Stomach (tissue), 8 donors: ENCODE measurements at regions not wholly inside any gene's neighbourhood (a gene's known extent, or its start where the extent isn't known, plus 50 kb on each side); places are given as distances from the start of the nearest gene placed in this dataset.

ENCODE experiments used
- DNase-seq, 2 donors: peaks; one replicate each; pipeline versions ENCODE4 v3.0.0 to v3.0.0-alpha.2; 2013 to 2019
- H3K27ac ChIP-seq, 5 donors: fragments of 200-600 bp in 4 of 5; sonication (generic) in 4 of 5; one replicate each; pipeline ENCODE4 v1.5.1; 2013 to 2019; ENCODE audit warnings: mild to moderate bottlenecking in 1 of 5, moderate library complexity in 1 of 5
- H3K27me3 ChIP-seq, 3 donors: fragments of 200-600 bp; sonication (generic); one replicate each; pipeline ENCODE4 v1.5.1; 2017 to 2019; ENCODE audit warnings: mixed run types in 1 of 3
- H3K36me3 ChIP-seq, 4 donors: fragments of 200-600 bp; sonication (generic); 1 replicate in 3 of 4; 2 replicates in 1 of 4; pipeline ENCODE4 v1.5.1; 2016 to 2019
- H3K4me1 ChIP-seq, 4 donors: fragments of 200-600 bp; sonication (generic); one replicate each; pipeline ENCODE4 v1.5.1; 2016 to 2019
- H3K4me3 ChIP-seq, 4 donors: fragments of 200-600 bp; sonication (generic) in 3 of 4; one replicate each; pipeline ENCODE4 v1.5.1; 2016 to 2019; ENCODE audit warnings: mild to moderate bottlenecking in 1 of 4
- H3K9me3 ChIP-seq, 4 donors: fragments of 200-600 bp; sonication (generic); one replicate each; pipeline ENCODE4 v1.5.1; 2016 to 2019
- CTCF ChIP-seq, 7 experiments: fragments of 450-650 bp in 4 of 7; fragments of 200-600 bp in 3 of 7; sonication (generic) in 3 of 7; IDR thresholded peaks; one replicate each; pipeline ENCODE4 v1.5.1; 2016 to 2019; ENCODE audit warnings: antibody characterized with exemption in 7 of 7, control low read depth in 2 of 7, mild to moderate bottlenecking in 1 of 7
- EP300 ChIP-seq: sonication (generic); formaldehyde crosslinking; IDR thresholded peaks from one replicate; pipeline ENCODE4 v1.6.1; 2017; ENCODE audit warnings: antibody characterized with exemption
- POLR2A ChIP-seq, 4 donors: fragments of 450-650 bp; IDR thresholded peaks; one replicate each; pipeline ENCODE4 v1.6.1; 2016; ENCODE audit warnings: antibody characterized with exemption in 4 of 4, control low read depth in 2 of 4, mild to moderate bottlenecking in 1 of 4, moderate library complexity in 1 of 4
- POLR2AphosphoS5 ChIP-seq, 3 donors: sonication (generic); formaldehyde crosslinking; IDR thresholded peaks; one replicate each; pipeline ENCODE4 v1.6.1; 2016; ENCODE audit warnings: antibody characterized with exemption in 3 of 3
- WGBS, 5 donors: extraction: QIAGEN DNeasy Blood & Tissue Kit in 3 of 5; methylation state at CpG; one replicate each; pipeline versions ENCODE4 v1.1.5 to v1.1.7; 2013 to 2018; 5-methylcytosine and 5-hydroxymethylcytosine counted together
- intact Hi-C: fragments of 100-400 bp; cut with DNase I; formaldehyde crosslinking; loops from one replicate; pipeline ENCODE4 v1.15.1; 2023; ENCODE audit warnings: low total_unique reads
- donor health status: healthy with polysubstance abuse.
- donor health status: Bipolar disorder and iron deficiency.
- donor health status: healthy.

GRCh38 chr12:131606218-131606901, 104.5 kb upstream of the SFSWAP start:
- intact Hi-C loops: no loop called here
- no peak for TF ChIP-seq POLR2A (IDR thresholded peaks at IDR 0.05)
- TF ChIP-seq POLR2AphosphoS5 (IDR thresholded peaks at IDR 0.05): no peak
- no peak for TF ChIP-seq EP300
- TF ChIP-seq CTCF (IDR thresholded peaks at IDR 0.05): no peak
- H3K36me3 ChIP-seq: no peaks in the 10 kb centered on the region
- H3K4me3 ChIP-seq: no peak overlapping the region
- peaks cover 0 to 16% (median 0%) of the 10 kb centered on the region in 4 donors for H3K4me1 ChIP-seq
- H3K27ac ChIP-seq: no peak overlapping the region
- no peak for DNase-seq
- H3K27me3 ChIP-seq: peaks cover 0 to 73% (median 5%) of the 10 kb centered on the region in 3 donors
- 74 to 78% (median 76%) methylated on average over 12 of the region's 12 CpGs for WGBS, 5 donors
- H3K9me3 ChIP-seq: no peaks in the 10 kb centered on the region

DNA sequence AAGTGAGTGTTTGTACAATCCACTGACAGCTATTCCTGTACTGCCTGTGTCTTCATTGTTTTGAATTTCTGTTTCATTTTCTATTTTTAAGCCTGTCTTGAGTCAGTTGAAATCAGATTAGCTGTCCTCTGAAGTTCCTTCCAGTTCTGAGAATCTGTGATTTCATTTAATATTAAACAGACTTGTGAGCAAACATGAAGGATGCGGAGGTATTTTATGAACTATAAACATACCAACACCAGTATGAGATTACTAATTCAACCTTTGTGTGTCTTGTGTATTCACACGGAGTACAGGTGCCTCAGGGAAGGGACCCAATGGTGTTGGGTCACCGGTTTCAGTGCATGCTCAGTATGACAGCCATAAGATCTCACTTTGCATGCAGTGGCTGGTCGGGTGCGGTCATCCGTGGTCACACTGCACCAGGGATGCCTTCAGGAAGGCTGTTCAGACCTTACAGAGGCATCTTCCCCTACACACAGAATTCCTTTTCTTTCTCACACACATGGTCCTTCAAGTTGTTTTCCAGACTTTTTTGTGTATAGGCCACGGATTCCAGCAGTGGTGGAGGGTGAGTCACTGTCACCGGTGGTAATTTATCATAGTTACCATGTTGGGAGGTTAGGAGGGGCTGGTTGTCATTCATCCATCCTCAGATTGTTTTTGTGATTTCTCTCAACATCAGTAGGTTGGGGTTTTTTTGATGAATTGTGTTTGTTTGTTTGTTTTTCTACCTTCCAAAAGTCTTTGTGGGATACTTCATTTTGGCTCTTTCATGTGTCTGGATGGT, 103.0 kb upstream of the SFSWAP start:
- WGBS, 5 donors: 57 to 73% (median 70%) methylated on average over 7 to 8 of the region's 8 CpGs
- Histone ChIP-seq H3K27ac (peak overlapping the region in 1 of 5 donors; percentile 46), H3K4me1 (peaks cover 0 to 16% (median 0%) of the 10 kb centered on the region in 4 donors), H3K4me3 (no peak overlapping the region), H3K27me3 (peaks cover 0 to 80% (median 5%) of the 10 kb centered on the region in 3 donors), H3K36me3 (no peaks in the 10 kb centered on the region), H3K9me3 (no peaks in the 10 kb centered on the region)
- intact Hi-C loops: no loop called here
- TF ChIP-seq CTCF (IDR thresholded peaks at IDR 0.05) (no peak), POLR2A (IDR thresholded peaks at IDR 0.05) (no peak), POLR2AphosphoS5 (IDR thresholded peaks at IDR 0.05) (no peak), EP300 (no peak)
- DNase-seq: no peak

DNA sequence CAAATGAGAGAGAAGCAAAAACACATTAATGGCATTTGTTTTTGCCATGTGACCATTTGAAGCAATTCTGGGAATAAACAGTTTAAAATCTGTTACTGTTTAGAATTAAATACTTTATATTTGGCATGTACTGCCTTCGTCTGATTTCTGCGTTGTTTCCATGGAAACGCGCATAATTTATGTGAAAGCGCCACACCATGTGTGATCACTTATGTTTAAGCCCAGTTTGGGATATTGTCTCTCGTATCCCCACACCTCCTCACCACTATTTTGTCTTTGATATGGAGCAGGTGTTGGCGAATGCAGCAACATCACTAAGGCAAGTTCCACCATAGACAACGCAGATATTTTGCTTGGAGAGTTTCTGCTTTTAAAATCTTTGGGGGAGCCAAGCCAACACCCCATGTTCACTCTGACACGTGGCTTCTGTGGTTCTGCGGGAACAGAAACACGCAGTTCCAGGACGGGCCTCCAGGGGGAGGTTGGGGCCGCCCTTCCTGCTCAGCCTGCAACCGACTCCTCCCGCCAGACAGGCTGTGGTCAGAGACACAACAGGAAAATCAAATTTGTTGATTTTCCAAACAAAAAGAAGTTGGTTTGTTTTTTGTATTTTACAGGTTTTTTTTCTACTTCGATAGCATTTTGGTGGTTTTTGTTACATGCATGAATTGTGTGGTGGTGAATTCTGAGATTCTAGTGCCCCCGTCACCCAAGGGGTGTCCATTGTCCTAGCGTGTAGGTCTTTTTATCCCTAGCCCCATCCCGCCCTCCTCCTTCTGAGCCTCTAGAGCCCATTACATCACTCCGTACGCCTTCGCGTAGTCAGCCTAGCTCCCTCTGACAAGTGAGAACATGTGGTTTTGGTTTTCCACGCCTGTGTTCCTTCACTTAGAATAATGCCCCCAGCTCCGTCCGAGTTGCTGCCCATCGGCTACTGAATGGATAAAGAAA, 101.9 kb upstream of the SFSWAP start:
- no peak overlapping the region for H3K27ac ChIP-seq
- TF ChIP-seq POLR2A (IDR thresholded peaks at IDR 0.05): no peak
- peak in 4 of 7 experiments; percentile 44 to 77 (median 50) for TF ChIP-seq CTCF (IDR thresholded peaks at IDR 0.05)
- no peak overlapping the region for H3K4me3 ChIP-seq
- intact Hi-C loops: no loop called here
- H3K27me3 ChIP-seq: peaks cover 0 to 69% (median 5%) of the 10 kb centered on the region in 3 donors
- H3K9me3 ChIP-seq: no peaks in the 10 kb centered on the region
- H3K4me1 ChIP-seq: peaks cover 0 to 12% (median 0%) of the 10 kb centered on the region in 4 donors
- DNase-seq: peak; percentile 48 to 86
- no peaks in the 10 kb centered on the region for H3K36me3 ChIP-seq
- 44 to 47% (median 45%) methylated on average over 27 of the region's 27 CpGs for WGBS, 5 donors

DNA sequence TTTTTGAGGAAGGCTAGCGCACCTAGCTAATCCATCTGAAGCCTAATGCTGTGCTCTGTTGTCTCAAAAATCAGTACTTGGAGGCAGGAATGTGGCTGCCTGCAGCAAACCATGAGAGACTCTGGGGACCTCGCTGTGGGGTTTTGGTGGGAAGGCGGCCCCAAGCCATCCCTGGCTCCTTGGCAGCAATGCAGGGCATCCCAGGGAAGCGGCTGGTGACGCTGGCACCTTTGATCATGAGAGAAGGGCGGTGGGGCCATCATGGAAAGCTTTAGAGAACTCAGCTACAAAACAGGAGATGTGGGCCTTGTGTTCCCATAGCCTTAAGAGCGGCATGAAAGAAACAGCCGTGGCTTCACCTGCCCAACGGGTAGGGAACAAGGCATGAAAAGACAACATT, 101.1 kb upstream of the SFSWAP start:
- no peak for TF ChIP-seq EP300
- no peak for TF ChIP-seq POLR2A (IDR thresholded peaks at IDR 0.05)
- TF ChIP-seq CTCF (IDR thresholded peaks at IDR 0.05): no peak
- TF ChIP-seq POLR2AphosphoS5 (IDR thresholded peaks at IDR 0.05): no peak
- intact Hi-C loops: no loop called here
- H3K4me1 ChIP-seq: peaks cover 0 to 9% (median 0%) of the 10 kb centered on the region in 4 donors
- H3K9me3 ChIP-seq: no peaks in the 10 kb centered on the region
- peaks cover 0 to 62% (median 5%) of the 10 kb centered on the region in 3 donors for H3K27me3 ChIP-seq
- no peak overlapping the region for H3K27ac ChIP-seq
- DNase-seq: no peak
- H3K4me3 ChIP-seq: no peak overlapping the region
- no peaks in the 10 kb centered on the region for H3K36me3 ChIP-seq
- 88 to 94% (median 92%) methylated on average over 9 of the region's 9 CpGs for WGBS, 5 donors
